ENCODE measurements at regions not wholly inside any gene's neighbourhood (a gene's known extent, or its start where the extent isn't known, plus 50 kb on each side); places are given as distances from the start of the nearest gene placed in this dataset.

DNA sequence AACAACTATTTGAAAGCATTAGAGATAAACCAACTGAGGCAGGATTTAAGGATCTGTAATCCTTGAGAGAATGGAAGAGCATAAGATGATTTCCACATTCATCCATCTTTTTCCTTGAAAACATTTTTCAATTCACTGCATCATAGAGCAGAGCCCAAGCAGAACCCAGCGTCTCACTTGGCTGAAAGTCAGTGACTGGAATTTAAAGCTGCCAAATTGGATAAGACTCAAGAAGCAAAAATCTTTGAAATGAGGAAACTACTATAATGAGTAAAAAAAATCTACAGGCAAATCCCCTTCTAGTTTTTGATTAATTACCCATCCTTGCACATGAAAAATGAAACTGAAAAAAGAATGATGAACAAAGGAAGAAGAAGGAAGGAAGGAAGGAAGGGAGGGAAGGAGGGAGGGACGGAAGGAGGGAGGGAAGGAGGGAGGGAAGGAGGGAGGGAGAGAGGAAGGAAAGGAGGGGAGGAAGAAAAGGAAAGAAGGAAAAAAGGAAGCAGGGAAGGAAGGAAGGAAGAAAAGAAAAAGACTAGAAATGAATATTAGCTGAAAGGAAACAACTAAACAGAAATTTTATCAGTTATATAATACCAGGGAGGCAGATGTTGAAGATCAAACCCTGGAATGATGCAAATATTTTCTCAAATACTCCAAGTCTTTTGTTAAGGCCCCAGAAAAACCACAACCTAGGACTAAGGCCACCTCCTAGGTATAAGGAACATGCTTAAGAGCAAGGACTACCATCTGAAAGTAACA, 336.3 kb upstream of the MAGI2 start:
- peak; percentile 69 to 88 for DNase-seq (ENCODE audit: low read depth in 2 of 2)
- TF ChIP-seq, protein P1, sequence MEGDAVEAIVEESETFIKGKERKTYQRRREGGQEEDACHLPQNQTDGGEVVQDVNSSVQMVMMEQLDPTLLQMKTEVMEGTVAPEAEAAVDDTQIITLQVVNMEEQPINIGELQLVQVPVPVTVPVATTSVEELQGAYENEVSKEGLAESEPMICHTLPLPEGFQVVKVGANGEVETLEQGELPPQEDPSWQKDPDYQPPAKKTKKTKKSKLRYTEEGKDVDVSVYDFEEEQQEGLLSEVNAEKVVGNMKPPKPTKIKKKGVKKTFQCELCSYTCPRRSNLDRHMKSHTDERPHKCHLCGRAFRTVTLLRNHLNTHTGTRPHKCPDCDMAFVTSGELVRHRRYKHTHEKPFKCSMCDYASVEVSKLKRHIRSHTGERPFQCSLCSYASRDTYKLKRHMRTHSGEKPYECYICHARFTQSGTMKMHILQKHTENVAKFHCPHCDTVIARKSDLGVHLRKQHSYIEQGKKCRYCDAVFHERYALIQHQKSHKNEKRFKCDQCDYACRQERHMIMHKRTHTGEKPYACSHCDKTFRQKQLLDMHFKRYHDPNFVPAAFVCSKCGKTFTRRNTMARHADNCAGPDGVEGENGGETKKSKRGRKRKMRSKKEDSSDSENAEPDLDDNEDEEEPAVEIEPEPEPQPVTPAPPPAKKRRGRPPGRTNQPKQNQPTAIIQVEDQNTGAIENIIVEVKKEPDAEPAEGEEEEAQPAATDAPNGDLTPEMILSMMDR (IDR thresholded peaks at IDR 0.05; ENCODE audit: low read depth, low read length): no peak
- no peak overlapping the region for H3K4me3 ChIP-seq (replicated peaks in 1 of 2; ENCODE audit: low read depth in 2 of 2, low read length in 2 of 2)

DNA sequence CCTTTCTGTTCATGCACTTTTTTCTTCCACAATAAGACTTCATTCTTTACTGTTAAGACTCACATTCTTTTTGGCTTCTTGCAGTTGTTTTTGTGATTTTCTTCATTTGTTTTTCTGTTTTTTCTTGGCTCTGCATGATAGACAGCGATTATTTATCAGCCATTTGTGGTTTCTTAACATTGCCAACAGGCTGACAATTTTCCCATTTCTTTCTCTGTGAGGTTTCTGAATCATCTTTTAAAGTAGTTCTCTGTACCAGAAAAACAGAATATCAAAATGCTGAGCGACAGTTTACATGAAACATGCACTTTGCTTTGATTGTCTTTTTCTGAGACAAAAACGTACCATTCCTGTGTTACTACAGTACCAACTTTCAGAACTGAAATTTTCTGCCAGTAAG, 334.2 kb upstream of the MAGI2 start:
- TF ChIP-seq, protein P1 (IDR thresholded peaks at IDR 0.05; ENCODE audit: low read depth, low read length): no peak
- peak; percentile 20 to 56 for DNase-seq (ENCODE audit: low read depth in 2 of 2)
- no peak overlapping the region for H3K4me3 ChIP-seq (replicated peaks in 1 of 2; ENCODE audit: low read depth in 2 of 2, low read length in 2 of 2)

DNA sequence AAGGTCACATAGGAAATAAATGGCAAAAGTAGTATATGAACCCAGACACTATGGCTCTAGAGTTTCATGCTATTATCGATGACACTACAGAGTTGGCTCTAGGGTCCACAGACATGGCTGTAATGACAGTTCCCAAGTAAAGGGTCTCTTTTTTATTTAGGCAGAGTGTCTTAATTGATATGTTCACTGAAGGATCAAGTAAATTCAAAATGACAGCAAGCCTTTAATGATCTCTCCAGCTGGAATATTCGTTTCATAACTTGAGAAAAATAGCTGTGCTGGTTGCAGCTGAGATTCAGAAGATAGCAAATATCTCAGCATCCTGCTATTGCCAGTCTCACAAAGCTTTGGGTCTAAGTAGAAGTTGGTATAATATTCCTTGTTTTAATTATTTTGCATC, 333.6 kb upstream of the MAGI2 start:
- no peak overlapping the region for H3K4me3 ChIP-seq (replicated peaks in 1 of 2; ENCODE audit: low read depth in 2 of 2, low read length in 2 of 2)
- TF ChIP-seq, protein P1 (IDR thresholded peaks at IDR 0.05; ENCODE audit: low read depth, low read length): no peak
- DNase-seq (ENCODE audit: low read depth in 2 of 2): no peak

DNA sequence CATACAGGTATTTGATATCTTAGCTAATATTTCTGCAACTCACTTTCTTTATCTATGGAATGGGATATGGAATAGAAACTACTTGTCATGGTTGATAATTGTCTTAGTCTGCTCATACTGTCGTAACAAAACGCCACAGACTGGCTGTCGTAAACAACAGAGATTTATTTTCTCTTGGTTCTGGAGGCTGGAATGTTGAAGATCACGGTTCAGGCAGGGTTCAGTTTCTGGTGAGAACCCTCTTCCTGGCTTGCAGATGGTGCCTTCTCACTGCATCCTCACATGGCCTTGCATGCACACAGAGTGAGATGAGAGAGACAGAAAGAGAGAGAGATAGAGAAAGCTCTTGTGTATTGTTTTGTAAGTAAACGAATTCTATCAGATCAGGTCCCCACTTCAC, 332.7 kb upstream of the MAGI2 start:
- no peak for DNase-seq (ENCODE audit: low read depth in 2 of 2)
- H3K4me3 ChIP-seq (replicated peaks in 1 of 2; ENCODE audit: low read depth in 2 of 2, low read length in 2 of 2): no peak overlapping the region
- TF ChIP-seq, protein P1 (IDR thresholded peaks at IDR 0.05; ENCODE audit: low read depth, low read length): no peak

DNA sequence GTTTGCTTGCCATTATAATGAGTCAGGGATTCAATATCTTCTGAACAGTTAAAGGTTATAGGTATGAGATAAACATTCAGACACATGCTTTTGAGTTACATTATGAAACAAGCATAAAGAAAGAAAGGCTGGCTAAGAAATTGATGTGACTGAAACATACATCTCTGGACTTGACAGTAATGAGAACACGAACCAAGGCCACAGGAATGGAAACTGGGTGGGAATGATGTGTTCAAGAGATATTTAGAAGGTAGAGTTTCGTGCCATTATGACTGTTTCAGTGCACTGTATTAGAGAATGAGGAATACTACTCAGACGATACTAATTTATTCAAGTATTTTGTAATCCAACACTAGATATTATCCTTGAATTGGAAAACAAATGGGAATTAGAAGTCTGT, 332.1 kb upstream of the MAGI2 start:
- TF ChIP-seq, protein P1 (IDR thresholded peaks at IDR 0.05; ENCODE audit: low read depth, low read length): no peak
- no peak for DNase-seq (ENCODE audit: low read depth in 2 of 2)
- no peak overlapping the region for H3K4me3 ChIP-seq (replicated peaks in 1 of 2; ENCODE audit: low read depth in 2 of 2, low read length in 2 of 2)

DNA sequence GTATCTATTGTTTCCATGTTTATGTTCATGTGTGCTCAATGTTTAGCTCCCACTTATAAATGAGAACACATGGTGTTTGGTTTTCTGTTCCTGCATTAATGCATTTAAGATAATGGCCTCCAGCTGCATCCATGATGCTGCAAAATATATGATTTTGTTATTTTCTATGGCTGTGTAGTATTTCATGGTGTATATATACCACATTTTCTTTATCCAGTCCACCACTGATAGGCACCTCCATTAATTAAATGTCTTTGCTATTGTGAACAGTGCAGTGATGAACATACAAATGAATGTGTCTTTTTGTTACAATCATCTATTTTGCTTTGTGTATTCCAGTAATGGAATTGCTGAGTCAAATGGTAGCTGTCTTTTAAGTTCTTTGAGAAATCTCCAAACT, 329.4 kb upstream of the MAGI2 start:
- TF ChIP-seq, protein P1 (IDR thresholded peaks at IDR 0.05; ENCODE audit: low read depth, low read length): no peak
- no peak overlapping the region for H3K4me3 ChIP-seq (replicated peaks in 1 of 2; ENCODE audit: low read depth in 2 of 2, low read length in 2 of 2)
- no peak for DNase-seq (ENCODE audit: low read depth in 2 of 2)

DNA sequence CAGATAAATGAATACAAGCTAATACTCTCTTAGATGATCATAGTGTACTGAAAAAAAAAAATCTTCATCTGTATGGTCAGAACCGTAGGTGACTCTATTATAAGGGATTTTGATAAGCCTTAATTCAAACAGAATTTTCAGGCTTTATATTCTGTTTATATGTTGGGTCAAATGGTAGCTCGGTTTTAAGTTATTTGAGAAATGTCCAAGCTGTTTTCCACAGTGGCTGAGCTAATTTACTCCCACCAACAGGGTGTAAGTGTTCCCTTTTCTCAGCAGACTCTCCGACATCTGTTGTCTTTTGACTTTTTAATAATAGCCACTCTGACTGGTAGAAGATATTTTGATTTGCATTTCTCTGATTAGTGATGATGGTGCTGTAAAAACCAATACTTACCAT, 328.8 kb upstream of the MAGI2 start:
- no peak overlapping the region for H3K4me3 ChIP-seq (replicated peaks in 1 of 2; ENCODE audit: low read depth in 2 of 2, low read length in 2 of 2)

More for the DNA sequence above, 328.8 kb upstream of the MAGI2 start:
- TF ChIP-seq, protein P1 (IDR thresholded peaks at IDR 0.05; ENCODE audit: low read depth, low read length): no peak
- no peak for DNase-seq (ENCODE audit: low read depth in 2 of 2)

Data from cardiac fibroblast (primary cell).